ENCODE measurements at regions not wholly inside any gene's neighbourhood (a gene's known extent, or its start where the extent isn't known, plus 50 kb on each side); places are given as distances from the start of the nearest gene placed in this dataset.

DNA sequence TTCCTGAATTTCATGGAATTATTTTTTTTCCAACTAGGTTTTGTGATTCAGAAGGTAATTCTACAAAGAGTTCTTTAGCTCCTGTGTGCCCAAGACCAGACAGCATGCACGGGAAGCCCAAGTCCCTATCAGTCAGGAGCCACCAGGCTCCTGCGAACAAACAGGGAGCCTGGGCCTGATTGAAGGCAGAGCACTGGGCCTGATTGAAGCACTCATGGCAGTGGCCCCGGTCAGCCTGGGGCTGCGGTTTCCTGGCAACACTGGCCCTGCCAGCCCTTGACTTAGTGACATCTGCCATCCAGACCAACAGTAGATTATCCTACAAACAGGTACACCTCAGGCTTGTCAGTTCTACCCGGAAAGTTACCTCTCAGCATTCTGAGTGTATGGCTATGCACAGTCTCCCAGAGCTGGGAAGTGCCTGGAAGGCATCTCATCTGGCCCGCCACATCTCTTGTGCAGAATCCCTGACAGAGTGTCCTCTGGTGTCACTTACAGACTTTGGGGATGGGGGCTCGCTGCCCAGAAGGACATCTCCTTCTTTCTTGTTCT lies 133.8 kb downstream of the VEGFA start (continued):
- TF ChIP-seq, protein P1, sequence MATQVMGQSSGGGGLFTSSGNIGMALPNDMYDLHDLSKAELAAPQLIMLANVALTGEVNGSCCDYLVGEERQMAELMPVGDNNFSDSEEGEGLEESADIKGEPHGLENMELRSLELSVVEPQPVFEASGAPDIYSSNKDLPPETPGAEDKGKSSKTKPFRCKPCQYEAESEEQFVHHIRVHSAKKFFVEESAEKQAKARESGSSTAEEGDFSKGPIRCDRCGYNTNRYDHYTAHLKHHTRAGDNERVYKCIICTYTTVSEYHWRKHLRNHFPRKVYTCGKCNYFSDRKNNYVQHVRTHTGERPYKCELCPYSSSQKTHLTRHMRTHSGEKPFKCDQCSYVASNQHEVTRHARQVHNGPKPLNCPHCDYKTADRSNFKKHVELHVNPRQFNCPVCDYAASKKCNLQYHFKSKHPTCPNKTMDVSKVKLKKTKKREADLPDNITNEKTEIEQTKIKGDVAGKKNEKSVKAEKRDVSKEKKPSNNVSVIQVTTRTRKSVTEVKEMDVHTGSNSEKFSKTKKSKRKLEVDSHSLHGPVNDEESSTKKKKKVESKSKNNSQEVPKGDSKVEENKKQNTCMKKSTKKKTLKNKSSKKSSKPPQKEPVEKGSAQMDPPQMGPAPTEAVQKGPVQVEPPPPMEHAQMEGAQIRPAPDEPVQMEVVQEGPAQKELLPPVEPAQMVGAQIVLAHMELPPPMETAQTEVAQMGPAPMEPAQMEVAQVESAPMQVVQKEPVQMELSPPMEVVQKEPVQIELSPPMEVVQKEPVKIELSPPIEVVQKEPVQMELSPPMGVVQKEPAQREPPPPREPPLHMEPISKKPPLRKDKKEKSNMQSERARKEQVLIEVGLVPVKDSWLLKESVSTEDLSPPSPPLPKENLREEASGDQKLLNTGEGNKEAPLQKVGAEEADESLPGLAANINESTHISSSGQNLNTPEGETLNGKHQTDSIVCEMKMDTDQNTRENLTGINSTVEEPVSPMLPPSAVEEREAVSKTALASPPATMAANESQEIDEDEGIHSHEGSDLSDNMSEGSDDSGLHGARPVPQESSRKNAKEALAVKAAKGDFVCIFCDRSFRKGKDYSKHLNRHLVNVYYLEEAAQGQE (IDR thresholded peaks at IDR 0.05; ENCODE audit: low read depth, low read length) = no peak

DNA sequence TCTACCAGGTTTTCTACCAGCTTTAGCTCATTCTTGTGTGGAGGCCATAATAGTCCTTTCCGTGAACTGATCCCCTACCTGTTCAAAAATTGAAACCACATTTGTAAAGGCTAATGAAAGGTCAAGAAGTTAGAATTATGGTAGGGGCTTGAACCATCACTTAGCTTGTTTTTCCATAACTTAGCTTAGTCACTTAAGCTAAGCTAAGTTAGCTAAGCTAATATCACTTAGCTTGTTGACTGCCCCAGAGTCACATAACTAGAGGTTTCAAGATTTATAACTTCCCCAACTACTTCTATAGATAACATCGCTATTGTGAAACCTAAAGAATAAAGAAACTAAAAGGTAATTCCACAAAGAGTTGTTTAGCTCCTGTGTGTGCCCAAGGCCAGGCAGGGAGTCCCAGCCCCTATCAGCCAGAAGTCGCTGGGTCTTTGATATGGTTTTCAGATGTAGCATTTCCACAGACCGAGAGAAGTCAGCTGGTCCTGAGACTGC lies 131.8 kb downstream of the VEGFA start:
- no peaks in the 10 kb centered on the region for H3F3A ChIP-seq (replicated peaks; ENCODE audit: insufficient read depth)
- no peaks in the 10 kb centered on the region for H4K20me1 ChIP-seq (ENCODE audit: insufficient read depth)
- H3K36me3 ChIP-seq (replicated peaks in 1 of 2; ENCODE audit: control insufficient read depth in 1 of 2, insufficient read depth in 2 of 2, low read length in 1 of 2) = no peaks in the 10 kb centered on the region
- no peak overlapping the region for H3K9ac ChIP-seq
- H3K4me2 ChIP-seq = no peak overlapping the region
- no peaks in the 10 kb centered on the region for H3K9me3 ChIP-seq
- no peaks in the 10 kb centered on the region for H3K79me2 ChIP-seq (ENCODE audit: insufficient read depth)
- no peaks in the 10 kb centered on the region for H3K9me2 ChIP-seq
- ChIA-PET POLR2A (interaction anchor here (1.1 kb wide), 1 partner anchor 23 kb away, joined by 3 read pairs; no protein-coding TSS in a partner anchor), CTCF (interaction anchor here (1.4 to 4.6 kb wide), 8 partner anchors 12 to 177 kb away, joined by 7 to 21 read pairs (median 10); partner anchors contain the start of gene VEGFA)
- DNase-seq = no peak
- H3K27me3 ChIP-seq (ENCODE audit: insufficient read depth) = no peaks in the 10 kb centered on the region
- no peak overlapping the region for H2AFZ ChIP-seq (ENCODE audit: low read depth)
- H3K27ac ChIP-seq (ENCODE audit: low read depth in 2 of 2, low read length in 1 of 2) = peak overlapping the region in 1 of 2 experiments; percentile 91; a peak in 2 of 4 replicates
- H3K4me1 ChIP-seq (ENCODE audit: control insufficient read depth in 1 of 2, insufficient read depth in 2 of 2, low read depth in 1 of 2, low read length in 1 of 2) = peaks cover 0 to 60% of the 10 kb centered on the region in 2 experiments; a peak in 2 of 4 replicates
- WGBS (ENCODE audit: low lambda C conversion rate) = 94% methylated on average over 4 of the region's 4 CpGs
- TF ChIP-seq RAD21 (IDR thresholded peaks at IDR 0.05; ENCODE audit: low read length) (no peak), GATA2 (CRISPR knock-in tag; IDR thresholded peaks at IDR 0.05) (no peak), JUND (IDR thresholded peaks at IDR 0.05) (no peak), TCF12 (IDR thresholded peaks at IDR 0.05) (no peak), FOXM1 (IDR thresholded peaks at IDR 0.05; ENCODE audit: low read depth) (no peak), NFIC (IDR thresholded peaks at IDR 0.05; ENCODE audit: borderline replicate concordance) (no peak)
- TF ChIP-seq, protein P2, sequence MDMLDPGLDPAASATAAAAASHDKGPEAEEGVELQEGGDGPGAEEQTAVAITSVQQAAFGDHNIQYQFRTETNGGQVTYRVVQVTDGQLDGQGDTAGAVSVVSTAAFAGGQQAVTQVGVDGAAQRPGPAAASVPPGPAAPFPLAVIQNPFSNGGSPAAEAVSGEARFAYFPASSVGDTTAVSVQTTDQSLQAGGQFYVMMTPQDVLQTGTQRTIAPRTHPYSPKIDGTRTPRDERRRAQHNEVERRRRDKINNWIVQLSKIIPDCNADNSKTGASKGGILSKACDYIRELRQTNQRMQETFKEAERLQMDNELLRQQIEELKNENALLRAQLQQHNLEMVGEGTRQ (IDR thresholded peaks at IDR 0.05; ENCODE audit: borderline replicate concordance, low read depth, low read length) = no peak
- TF ChIP-seq, protein P1 (IDR thresholded peaks at IDR 0.05; ENCODE audit: low read depth, low read length) = no peak
- H3K4me3 ChIP-seq (ENCODE audit: low read depth in 2 of 2, low read length in 1 of 2) = no peak overlapping the region

Data from SK-N-SH (cell line).